HG03457 (cell line): ENCODE measurements at regions not wholly inside any gene's neighbourhood (a gene's known extent, or its start where the extent isn't known, plus 50 kb on each side); places are given as distances from the start of the nearest gene placed in this dataset.

Source experiments
- ATAC-seq: cut with Tn5 transposase; IDR thresholded peaks from one replicate; pipeline ENCODE4 v1.9.1; 2021; ENCODE audit warnings: moderate number of reproducible peaks; ENCODE audit not compliant: unreplicated experiment

DNA sequence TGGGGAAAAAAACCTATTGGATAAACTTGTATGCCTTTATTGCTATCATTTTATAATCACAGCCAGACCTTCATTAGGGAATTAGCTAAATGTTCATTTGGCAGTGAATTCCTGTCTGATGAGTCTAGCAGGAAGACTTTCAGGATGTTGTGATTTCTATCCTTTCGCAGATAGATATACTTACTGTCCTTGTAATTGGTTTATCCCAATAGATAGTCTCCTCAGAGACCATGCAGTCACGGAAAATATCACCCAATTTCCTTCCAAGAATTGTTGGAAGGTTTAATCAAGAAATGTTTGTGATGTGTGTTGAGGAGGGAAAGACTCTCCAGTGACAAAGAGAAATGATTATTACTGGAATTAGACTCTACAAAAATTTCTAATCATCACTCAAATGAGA lies 1937.9 kb upstream of the WWC1 start:
- no peak for ATAC-seq

DNA sequence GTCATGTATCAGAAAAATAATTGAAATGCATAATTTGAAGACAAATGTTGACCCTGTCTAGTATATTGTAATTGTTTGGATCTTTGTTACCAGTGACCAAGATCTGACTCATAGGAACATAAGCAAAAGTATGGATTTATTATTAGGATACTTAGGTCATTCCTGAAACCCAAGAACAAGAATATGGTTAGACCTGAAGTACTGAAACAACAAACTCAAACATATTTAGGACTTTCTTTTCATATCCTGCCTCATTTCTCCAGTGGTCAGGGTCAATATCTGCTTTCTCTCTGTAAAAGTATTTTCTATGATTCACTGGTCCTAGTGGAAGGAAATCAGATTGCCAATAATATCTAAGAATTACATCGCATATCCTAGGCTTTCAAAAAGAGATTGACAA lies 1937.1 kb upstream of the WWC1 start:
- ATAC-seq, result no peak

DNA sequence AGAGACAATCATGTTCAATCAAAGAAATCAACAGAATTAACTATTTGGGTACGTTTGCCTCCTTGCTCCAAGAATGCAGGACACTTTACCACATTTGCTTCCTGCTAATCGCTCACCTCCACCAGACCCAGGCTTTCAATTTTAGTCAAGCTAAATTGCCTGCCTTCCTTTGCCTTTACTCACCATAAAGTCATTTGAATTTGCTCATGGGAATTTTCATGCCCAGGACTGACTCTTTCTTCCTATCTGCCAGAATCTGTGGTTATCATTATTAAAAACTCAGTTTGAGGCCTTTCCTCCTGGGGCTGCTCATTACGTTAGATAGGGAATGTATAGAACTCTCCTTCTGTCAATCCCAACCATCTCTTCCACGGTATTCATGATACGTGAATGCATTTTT lies 1935.3 kb upstream of the WWC1 start:
- no peak for ATAC-seq

DNA sequence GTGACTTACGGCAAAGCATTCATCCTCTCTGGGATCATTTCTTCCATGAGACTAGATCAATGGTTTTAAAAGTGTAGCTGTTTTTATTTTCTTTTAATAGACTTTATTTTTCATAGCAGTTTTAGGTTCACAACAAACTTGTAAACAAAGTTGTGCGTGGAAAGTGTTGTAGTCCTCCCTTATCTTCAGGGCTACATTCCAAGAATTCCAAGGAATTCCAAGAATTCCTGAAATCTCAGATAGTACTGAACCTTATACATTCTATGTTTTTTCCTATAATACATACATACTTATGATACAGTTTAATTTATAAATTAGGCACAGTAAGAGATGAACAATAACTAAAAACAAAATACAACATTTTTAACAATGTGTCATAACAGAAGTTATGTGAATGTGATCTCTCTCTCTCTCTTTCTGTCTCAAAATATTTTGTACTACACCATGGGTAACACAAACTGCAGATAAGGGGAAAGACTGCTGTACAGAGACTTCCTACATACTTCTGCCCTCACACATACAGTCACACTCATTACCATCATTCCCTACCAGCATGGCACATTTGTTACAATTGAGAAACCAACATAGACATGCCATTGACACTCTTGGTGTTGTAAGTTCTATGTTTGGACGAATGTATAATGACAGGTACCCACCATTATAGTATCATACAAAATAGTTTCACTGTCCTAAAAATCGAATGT lies 1933.2 kb upstream of the WWC1 start:
- no peak for ATAC-seq

DNA sequence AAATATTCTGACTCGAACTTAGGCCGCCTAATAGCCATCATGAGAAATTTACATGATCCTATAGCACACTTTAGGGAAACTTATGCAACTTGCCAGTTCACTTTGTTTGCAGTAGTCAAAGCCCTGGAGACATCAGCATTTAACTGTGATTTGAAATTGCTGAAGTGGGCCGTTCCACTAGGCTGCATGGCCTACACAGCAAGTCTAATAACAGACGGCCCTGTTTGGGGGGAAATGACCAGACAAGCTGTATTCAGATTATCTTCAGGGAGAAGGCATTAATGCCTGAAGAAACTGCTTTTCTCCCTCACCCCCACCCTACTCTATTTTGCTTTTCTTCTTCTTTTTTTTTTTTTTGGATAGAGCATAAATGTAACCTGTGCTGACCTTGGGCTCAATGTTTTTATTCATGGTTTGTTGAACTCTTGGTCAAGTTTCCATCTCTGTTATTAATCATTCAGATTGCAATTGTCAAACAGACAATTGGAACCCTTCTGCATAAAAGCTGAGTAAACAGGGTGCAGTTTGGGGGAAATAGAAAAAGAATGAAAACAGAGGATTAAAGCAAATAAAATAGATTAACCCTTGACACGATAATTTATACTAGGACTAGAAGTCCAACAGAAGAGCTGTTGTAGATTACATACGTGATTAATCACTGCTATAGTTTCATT lies 1928.2 kb upstream of the WWC1 start:
- ATAC-seq, result no peak

DNA sequence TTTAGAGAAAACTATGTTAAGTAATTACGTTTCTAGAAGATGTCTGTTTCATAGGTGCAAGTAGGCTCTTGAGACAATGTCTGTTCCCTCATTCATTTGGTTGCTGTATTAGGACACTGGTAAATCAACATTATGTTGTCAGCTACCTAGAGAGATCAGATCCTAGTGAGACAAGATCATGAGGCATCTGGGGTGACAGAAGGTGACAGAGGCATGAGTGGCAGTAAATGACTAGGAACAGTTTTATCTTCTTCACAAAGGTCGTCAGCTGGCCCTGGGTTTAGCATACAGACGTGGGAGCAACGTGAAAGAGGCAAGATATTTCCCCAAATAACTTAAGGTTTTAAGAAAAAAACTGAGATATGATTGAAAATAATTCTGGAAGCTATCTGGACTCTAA lies 1926.3 kb upstream of the WWC1 start:
- no peak for ATAC-seq

DNA sequence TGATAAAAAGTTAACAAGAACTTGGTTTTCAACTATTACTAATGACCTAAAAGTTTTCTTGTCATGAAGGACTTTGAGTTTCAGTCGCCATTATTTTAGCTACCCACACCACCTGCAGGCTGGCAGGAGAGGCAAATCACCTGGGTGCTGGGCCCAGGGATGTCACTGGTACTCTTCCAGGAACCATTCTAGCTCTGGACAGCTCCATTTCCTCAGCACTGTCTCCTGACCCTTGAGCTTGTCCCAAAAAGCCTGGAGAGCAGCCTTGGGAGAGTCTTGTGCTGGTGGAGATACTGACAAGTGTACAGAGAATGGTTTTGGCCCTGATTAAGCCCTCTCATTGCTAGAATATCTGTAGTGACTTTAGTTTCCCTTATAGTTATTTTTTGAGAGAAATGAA lies 1924.1 kb upstream of the WWC1 start:
- no peak for ATAC-seq

DNA sequence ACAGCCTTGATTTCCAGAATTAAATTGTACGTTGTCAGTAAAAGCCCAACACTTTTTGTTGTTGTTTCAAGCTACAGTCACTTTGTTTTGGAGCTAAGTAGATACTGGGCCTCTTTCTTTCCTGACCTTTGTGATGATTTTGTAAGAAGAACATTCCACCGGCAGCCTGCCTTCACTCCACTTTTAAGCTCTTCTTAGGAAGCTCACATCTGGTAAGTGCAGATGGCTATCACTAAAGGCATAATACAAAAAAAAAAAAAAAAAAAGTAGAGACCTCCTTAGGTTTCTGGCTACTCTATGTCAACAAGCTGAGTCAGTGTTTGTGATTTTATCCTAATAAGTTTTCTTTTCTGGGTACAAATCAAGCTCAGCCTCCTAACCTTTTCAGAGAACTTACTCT lies 1922.1 kb upstream of the WWC1 start:
- no peak for ATAC-seq

DNA sequence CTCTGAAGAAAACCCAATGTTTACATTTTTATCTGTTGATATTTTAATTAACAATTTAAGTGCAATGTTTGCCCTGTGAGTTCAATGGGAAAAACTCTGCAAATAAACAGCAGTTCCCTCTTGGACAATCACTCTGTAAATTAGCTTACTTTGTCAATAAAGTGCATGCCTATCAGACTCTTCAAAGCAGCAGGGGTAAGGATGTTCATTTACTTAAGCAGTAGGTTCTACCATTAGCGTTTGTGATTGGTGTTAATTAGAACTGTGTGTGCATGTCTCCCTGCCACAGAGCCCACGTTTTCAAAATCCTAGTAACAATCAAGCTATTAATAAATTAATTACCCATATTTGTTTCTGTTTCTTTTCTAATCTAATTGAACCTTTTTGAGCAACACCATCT lies 1921.6 kb upstream of the WWC1 start:
- ATAC-seq, result no peak

DNA sequence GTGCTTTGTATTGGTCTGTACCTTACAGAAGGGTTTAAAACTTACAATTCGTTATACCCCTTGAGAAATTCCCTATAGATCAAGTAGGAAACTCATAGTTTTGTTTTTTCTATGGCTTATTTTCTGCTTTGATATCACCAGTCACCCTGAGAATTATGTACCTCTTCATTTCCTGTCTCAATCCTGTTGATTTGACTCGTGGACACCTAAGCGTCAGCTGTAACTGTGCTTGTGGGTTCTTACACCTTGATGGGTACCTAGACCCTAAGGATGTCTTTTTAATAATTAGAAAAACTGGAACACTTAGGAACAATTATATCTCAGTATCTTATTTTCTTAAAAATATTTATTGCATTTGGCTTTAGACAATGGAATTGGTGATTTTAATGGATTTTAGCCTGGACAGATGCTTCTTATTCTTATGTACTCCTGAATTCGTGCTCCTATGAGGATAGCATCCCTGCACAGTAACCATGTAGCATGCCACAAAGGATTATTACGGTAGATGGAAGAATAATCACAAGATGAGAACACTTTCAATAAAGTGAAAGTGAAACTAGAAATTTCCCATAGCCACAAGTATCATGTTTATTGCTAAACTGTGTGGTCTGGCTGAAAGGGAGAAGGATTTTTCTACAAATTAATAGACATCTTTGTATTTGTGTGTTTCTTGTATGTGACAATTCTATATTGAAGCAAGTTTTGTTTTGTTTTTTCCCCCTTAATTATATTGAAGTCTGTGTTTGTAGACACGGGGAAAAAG lies 1920.3 kb upstream of the WWC1 start:
- no peak for ATAC-seq

DNA sequence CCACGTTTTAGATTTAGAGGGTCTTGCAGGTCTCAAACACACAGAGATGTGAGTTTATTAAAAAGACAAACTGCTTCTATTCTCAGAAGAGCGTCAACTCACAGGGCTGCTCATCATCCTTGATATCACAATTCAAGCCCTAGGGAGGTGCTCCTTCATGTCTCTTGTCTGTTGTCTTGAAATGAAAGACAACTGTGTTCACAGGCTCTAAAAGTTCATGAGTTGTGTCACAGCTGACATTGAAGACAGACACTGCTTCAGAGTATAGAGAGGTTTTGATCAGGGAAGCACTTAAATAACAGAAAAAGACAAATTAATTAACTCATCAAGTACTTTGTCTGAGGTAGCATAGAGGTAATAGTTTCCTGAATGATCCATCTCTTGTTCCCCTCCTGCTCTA lies 1917.6 kb upstream of the WWC1 start:
- ATAC-seq, result no peak

DNA sequence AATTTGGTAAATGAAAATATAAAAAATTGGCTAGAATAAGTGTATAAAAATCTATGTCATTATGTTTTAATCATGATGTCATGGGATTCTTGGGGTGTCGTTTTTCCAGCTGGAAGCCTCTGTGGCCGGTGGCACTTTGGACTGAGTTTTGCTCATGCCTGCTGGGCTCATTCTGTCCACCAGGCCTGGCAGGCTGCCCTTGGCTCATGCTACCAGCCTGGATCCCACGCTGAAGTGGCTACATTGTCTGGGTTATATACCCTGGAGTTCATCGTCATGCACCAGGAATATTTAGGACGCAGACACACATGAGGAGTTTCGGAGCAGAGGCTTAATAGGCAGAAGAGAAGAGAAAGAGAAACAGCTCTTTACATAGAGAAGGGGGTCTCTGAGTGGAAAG lies 1913.7 kb upstream of the WWC1 start:
- ATAC-seq, result no peak

DNA sequence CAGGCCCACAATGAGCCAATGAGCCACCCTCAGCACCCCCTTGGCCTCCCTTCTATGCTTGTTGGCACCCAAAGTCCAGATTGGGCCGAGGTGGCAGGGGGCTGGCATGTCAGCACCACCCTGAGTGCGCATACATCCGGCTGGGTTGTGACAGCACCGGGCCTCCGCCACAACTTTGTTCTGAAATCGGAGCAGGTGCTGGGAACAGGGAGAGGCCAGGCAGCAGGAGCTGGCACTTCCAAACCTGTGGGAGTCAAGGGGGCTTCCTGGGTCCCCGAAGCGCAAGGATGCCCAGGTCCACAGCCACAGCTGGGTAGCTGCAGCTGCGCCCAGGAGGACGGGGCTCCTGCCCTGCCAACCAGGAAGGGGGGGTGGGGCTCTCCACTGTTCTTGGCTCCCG lies 1911.9 kb upstream of the WWC1 start:
- ATAC-seq, result no peak

DNA sequence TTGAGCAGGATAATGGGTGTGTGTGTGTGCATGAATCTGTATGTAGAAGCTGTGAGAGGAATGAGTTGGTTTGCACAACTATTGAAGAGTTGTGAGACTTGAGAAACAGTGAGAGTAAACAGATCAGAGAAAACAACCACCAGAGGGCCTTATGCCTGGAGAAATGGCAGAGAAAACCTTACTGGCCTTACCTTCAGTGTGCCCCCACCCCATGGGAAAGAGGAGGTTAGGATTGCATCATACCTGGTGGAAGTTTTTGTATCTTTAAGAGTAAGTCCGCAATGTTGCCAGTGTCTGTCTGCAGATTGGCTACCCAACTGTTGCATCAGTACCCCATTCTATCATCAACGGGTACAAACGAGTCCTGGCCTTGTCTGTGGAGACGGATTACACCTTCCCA lies 1909.4 kb upstream of the WWC1 start:
- ATAC-seq, result no peak

DNA sequence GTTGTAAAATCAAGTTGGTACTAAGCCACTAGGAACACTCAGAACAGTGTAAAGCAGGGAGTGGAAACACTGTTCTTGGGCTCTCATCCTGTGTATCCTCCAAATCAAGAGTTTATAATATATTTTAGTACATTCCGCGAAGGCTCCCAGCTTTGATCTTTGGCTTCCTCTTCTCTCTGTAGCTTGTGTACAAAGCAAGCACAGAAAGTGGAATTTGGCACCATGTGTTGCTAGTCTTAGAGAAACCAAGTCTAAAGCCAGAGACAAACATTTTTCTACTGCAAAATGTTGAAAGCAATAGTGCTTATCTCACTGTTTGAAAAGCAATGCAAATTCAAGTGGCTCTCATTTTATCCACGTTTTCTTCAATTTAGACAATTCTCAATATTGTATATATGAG lies 1893.3 kb upstream of the WWC1 start:
- no peak for ATAC-seq

DNA sequence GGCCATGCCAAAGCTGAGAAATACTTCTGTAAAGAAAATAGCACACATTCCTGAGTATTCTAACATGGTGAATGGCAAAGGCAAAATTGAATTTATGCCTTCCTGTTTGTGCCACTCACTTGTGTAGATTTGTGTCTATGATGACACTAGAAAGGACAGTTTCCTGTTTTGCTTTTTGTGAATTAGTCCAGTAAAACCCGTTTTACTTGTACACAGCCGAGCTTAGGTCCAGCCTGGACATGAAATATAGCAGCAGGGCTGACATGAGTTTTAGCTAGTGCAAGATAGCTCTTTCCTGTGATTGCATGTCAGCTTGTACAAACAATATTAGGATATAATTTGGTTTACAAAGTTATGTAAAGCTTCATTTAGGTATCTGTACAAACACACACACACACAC lies 1891.7 kb upstream of the WWC1 start:
- no peak for ATAC-seq

DNA sequence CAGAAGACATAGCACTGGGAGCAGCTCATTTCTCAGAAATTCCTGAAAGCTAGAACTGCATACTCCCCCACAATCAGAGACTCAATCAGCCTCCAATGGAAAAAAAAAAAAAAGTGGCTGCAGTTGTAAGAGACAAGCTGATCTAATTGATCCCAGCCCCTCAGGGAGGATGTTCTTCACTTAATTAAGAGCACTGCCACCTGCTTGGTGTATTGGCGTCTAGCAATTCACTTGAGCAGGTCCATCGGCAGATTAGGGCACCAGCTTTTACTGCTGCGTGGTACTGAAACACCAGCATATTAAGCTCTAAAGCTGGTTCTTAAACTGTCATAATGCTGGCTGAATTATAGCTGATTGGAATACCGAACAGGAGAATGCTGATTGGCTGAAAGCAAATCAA lies 1890.1 kb upstream of the WWC1 start:
- ATAC-seq, result no peak

DNA sequence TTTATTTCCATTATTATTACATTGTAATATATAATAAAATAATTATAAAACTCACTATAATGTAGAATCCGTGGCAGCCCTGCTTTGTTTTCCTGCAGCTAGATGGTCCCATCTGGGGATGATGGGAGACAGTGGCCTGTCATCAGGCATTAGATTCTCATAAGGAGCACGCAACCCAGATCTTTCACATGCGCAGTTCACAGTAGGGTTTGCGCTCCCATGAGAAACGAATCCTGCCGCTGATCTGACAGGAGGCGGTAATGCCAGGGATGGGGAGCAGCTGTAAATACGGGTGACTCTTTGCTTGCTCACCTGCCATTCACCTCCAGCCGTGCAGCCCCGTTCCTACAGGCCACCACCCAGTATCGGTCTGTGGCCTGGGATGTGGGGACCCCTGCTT lies 1879.3 kb upstream of the WWC1 start:
- ATAC-seq, result no peak

DNA sequence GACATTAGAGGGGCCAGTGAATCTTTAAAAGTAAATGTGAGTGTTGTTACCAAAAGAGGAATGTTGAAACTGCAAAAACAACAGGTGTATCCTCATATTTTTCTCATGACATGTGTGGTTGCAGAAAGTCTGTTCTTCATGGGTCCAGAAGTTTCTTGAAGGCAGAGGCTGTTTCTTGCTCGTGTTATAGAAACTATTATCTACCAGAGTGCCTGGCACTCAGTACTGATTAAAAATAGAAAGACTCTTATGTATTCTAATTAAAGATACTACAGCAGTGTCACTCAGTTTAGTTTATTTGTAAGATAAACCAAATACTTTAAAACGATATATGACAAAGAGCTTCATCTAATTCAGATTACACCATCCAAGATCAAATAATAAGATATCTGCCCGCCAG lies 1864.2 kb upstream of the WWC1 start:
- ATAC-seq, result no peak

DNA sequence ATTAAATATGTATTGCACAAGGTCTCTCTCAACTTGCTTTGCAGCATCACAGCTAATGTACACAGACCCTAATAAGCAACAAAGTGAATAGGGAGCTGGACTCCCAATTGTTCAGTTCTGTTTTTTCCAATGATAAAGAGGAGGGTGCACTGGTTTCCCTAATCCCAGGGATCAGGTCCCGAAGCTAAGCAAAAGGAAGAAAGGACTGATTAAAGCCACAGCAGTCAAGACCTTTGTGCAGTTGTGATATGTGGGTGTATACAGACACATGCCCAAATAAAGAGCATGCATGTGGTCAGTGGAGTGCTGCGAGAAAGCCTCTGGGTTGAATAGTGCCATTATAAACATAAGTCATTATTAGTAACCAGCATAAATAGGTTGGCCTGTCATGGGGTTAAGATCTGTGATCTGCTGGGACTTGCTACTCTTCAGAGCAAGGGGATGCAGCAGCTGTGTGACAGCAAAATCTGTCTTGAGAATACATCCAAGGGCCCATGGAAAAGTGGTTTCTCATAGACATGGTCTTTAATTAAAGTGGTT lies 1863.1 kb upstream of the WWC1 start:
- ATAC-seq, result no peak

DNA sequence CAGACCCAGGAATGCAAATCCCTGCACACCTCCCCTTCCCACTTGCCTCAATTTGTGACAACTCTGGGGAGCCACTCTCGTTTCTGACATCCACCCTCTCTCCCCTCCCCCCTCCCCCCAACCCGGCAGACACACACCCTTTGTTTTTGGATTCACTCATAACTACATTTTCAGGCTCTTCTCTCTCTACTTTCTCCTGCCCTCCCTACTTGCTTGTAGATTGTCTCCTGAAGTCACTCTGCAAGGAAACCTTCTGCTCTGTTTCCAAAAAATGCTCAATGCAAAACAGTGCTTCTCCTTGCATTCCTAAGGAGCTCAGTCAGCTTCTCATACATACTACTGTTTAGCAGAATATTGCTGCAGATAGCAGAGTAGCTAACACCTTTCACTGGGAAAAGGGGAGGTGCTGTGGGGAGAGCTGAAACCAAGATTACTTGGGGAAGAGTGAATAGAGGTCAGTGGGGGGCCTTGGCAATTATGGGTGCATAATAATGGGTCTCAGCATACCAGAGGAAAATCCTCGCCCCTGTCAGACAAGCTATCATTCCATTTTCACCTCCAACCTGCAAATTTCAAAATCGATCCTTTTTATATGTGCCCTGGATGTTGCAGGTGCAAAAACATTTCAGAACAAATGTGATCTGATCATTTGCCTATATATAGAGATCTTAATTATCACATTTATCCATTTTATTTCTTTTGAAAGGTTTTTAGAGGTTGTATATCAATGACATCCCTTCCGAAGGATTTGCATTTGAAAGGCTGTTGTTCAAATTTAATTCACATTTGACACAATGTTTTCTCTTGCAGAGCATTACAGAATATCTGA lies 1860.7 kb upstream of the WWC1 start:
- ATAC-seq, result no peak
